Sigmoid colon (tissue), 6 donors: ENCODE measurements at regions not wholly inside any gene's neighbourhood (a gene's known extent, or its start where the extent isn't known, plus 50 kb on each side); places are given as distances from the start of the nearest gene placed in this dataset.

ENCODE experiments used
- DNase-seq: peaks from one replicate; pipeline ENCODE4 v3.0.0-alpha.2; 2019
- H3K27ac ChIP-seq, 4 donors: fragments of 200-600 bp; sonication (generic); one replicate each; pipeline ENCODE4 v1.5.1; 2016 to 2019; ENCODE audit warnings: mild to moderate bottlenecking in 1 of 4
- H3K27me3 ChIP-seq, 3 donors: fragments of 200-600 bp; sonication (generic); one replicate each; pipeline ENCODE4 v1.5.1; 2019; ENCODE audit warnings: mild to moderate bottlenecking in 1 of 3
- H3K36me3 ChIP-seq, 4 donors: fragments of 200-600 bp; sonication (generic); one replicate each; pipeline ENCODE4 v1.5.1; 2016 to 2019
- H3K4me1 ChIP-seq, 4 donors: fragments of 200-600 bp; sonication (generic); one replicate each; pipeline ENCODE4 v1.5.1; 2017 to 2019
- H3K4me3 ChIP-seq, 4 donors: fragments of 200-600 bp; sonication (generic); one replicate each; pipeline ENCODE4 v1.5.1; 2017 to 2019; ENCODE audit warnings: mild to moderate bottlenecking in 2 of 4, moderate library complexity in 1 of 4
- H3K9me3 ChIP-seq, 4 donors: fragments of 200-600 bp in 3 of 4; sonication (generic) in 3 of 4; one replicate each; pipeline versions ENCODE4 v1.5.1 to v1.6.1; 2013 to 2019
- CTCF ChIP-seq, 4 experiments: fragments of 450-650 bp in 3 of 4; fragments of 200-600 bp in 1 of 4; IDR thresholded peaks; one replicate each; pipeline ENCODE4 v1.5.1; 2016 to 2019; ENCODE audit warnings: antibody characterized with exemption in 4 of 4, mild to moderate bottlenecking in 3 of 4, moderate library complexity in 2 of 4
- EP300 ChIP-seq, 4 donors: sonication (generic); formaldehyde crosslinking; IDR thresholded peaks; one replicate each; pipeline ENCODE4 v1.6.1; 2017; ENCODE audit warnings: antibody characterized with exemption in 4 of 4
- POLR2A ChIP-seq, 2 donors: fragments of 450-650 bp; IDR thresholded peaks; one replicate each; pipeline ENCODE4 v1.6.1; 2016; ENCODE audit warnings: antibody characterized with exemption in 2 of 2, mild to moderate bottlenecking in 2 of 2, moderate library complexity in 2 of 2
- POLR2AphosphoS5 ChIP-seq, 4 donors: sonication (generic); formaldehyde crosslinking; IDR thresholded peaks; one replicate each; pipeline ENCODE4 v1.6.1; 2017; ENCODE audit warnings: antibody characterized with exemption in 4 of 4
- WGBS, 2 donors: extraction: QIAGEN DNeasy Blood & Tissue Kit; methylation state at CpG; one replicate each; pipeline ENCODE4 v1.1.7; 2013; 5-methylcytosine and 5-hydroxymethylcytosine counted together
- intact Hi-C: fragments of 100-400 bp; cut with DNase I; formaldehyde crosslinking; loops from one replicate; pipeline ENCODE4 v1.15.1; 2023
- donor health status: healthy with polysubstance abuse.
- donor health status: healthy.

DNA sequence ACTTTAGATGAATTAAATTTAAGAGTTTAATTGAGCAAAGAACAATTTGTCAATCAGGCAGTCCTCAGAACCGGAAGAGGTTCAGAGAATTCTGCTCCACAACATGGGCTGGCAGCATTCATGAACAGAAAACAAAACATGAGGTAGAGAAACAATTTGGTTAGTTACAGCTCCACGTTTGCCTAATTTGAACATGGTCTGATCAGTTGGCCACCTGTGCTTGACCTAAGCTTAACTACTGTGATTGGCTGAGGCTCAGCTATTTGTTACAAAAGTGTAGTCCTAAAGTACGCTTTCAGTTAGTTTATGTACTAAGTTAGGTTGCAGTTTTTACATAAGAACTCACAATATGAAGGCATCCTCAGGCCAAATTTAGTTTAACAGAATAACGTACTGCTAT, 258.6 kb downstream of the ADAM29 start:
- Histone ChIP-seq H3K9me3 (no peaks in the 10 kb centered on the region), H3K27me3 (no peaks in the 10 kb centered on the region), H3K4me3 (no peak overlapping the region), H3K36me3 (no peaks in the 10 kb centered on the region), H3K27ac (no peak overlapping the region), H3K4me1 (no peaks in the 10 kb centered on the region)
- 62 to 75% methylated on average over 4 of the region's 4 CpGs for WGBS, 2 donors
- no peak for DNase-seq
- TF ChIP-seq POLR2AphosphoS5 (IDR thresholded peaks at IDR 0.05) (no peak), POLR2A (IDR thresholded peaks at IDR 0.05) (no peak), CTCF (IDR thresholded peaks at IDR 0.05) (no peak), EP300 (IDR thresholded peaks at IDR 0.05) (no peak)
- intact Hi-C loops = no loop called here

GRCh38 chr4:175190654-175191053, 272.5 kb downstream of the ADAM29 start:
- Histone ChIP-seq H3K36me3 (no peaks in the 10 kb centered on the region), H3K9me3 (no peaks in the 10 kb centered on the region), H3K27me3 (no peaks in the 10 kb centered on the region), H3K4me3 (no peak overlapping the region), H3K4me1 (no peaks in the 10 kb centered on the region), H3K27ac (no peak overlapping the region)
- intact Hi-C loops = no loop called here
- no peak for DNase-seq
- WGBS, 2 donors = 69 to 81% methylated on average over 3 of the region's 3 CpGs
- TF ChIP-seq POLR2A (IDR thresholded peaks at IDR 0.05) = no peak
- no peak for TF ChIP-seq POLR2AphosphoS5 (IDR thresholded peaks at IDR 0.05)
- TF ChIP-seq CTCF (IDR thresholded peaks at IDR 0.05) = no peak
- TF ChIP-seq EP300 (IDR thresholded peaks at IDR 0.05) = no peak

GRCh38 chr4:175198056-175198455, 279.9 kb downstream of the ADAM29 start:
- no peaks in the 10 kb centered on the region for H3K27me3 ChIP-seq
- TF ChIP-seq CTCF (IDR thresholded peaks at IDR 0.05) (no peak), EP300 (IDR thresholded peaks at IDR 0.05) (no peak), POLR2A (IDR thresholded peaks at IDR 0.05) (no peak), POLR2AphosphoS5 (IDR thresholded peaks at IDR 0.05) (no peak)
- H3K27ac ChIP-seq = no peak overlapping the region
- no peaks in the 10 kb centered on the region for H3K36me3 ChIP-seq
- WGBS, 2 donors = 78 to 84% methylated on average over 1 of the region's 1 CpG
- intact Hi-C loops = no loop called here
- H3K9me3 ChIP-seq = no peaks in the 10 kb centered on the region
- DNase-seq = no peak
- no peak overlapping the region for H3K4me3 ChIP-seq
- no peaks in the 10 kb centered on the region for H3K4me1 ChIP-seq

- 57 to 77% methylated on average over 8 of the region's 8 CpGs for WGBS, 2 donors
- H3K4me3 ChIP-seq = no peak overlapping the region
- H3K9me3 ChIP-seq = peaks cover 0 to 12% (median 7%) of the 10 kb centered on the region in 4 donors
- no peak overlapping the region for H3K27ac ChIP-seq
- no peaks in the 10 kb centered on the region for H3K36me3 ChIP-seq
- no peak for TF ChIP-seq CTCF (IDR thresholded peaks at IDR 0.05)
- no peaks in the 10 kb centered on the region for H3K4me1 ChIP-seq
- DNase-seq = no peak
- intact Hi-C loops = no loop called here
- H3K27me3 ChIP-seq = no peaks in the 10 kb centered on the region
Measured at GRCh38 chr4:175215208-175215607, 297.1 kb downstream of the ADAM29 start.

GRCh38 chr4:175215657-175216056, 297.5 kb downstream of the ADAM29 start:
- Histone ChIP-seq H3K4me3 (no peak overlapping the region), H3K4me1 (no peaks in the 10 kb centered on the region), H3K27ac (no peak overlapping the region), H3K9me3 (peaks cover 0 to 12% (median 7%) of the 10 kb centered on the region in 4 donors), H3K36me3 (no peaks in the 10 kb centered on the region), H3K27me3 (no peaks in the 10 kb centered on the region)
- TF ChIP-seq CTCF (IDR thresholded peaks at IDR 0.05) (no peak), POLR2A (IDR thresholded peaks at IDR 0.05) (no peak), POLR2AphosphoS5 (IDR thresholded peaks at IDR 0.05) (no peak), EP300 (IDR thresholded peaks at IDR 0.05) (no peak)
- no peak for DNase-seq
- 74 to 82% methylated on average over 1 of the region's 1 CpG for WGBS, 2 donors
- intact Hi-C loops = no loop called here
